A549 (cell line): ENCODE measurements at regions not wholly inside any gene's neighbourhood (a gene's known extent, or its start where the extent isn't known, plus 50 kb on each side); places are given as distances from the start of the nearest gene placed in this dataset.

ENCODE experiments used
- ATAC-seq, 2 experiments: fragments of 200-7000 bp in 1 of 2; fragments of >200 bp in 1 of 2; cut with Nextera tagmentation in 1 of 2; cut with Tn5 transposase in 1 of 2; 3 replicates each; pipeline versions ENCODE4 v1.8.0 to v1.9.1; 2018 to 2020; ENCODE audit warnings: mild to moderate bottlenecking in 1 of 2, moderate library complexity in 1 of 2
- CTCF ChIA-PET: fragments of 300-600 bp; sonication (Branson Sonifier 250); formaldehyde crosslinking; extraction: SDS; loops from one replicate; lab custom pipeline; 2021; ENCODE audit warnings: antibody characterized with exemption, inconsistent platforms; lab: Yijun Ruan, JAX
- POLR2A ChIA-PET: fragments of 350-600 bp; formaldehyde crosslinking; extraction: SDS; loops from one replicate; lab custom pipeline; 2021; ENCODE audit warnings: antibody characterized with exemption, inconsistent platforms; lab: Yijun Ruan, JAX
- DNase-seq, 2 experiments: peaks; one replicate each; pipeline versions ENCODE4 v3.0.0 to v3.0.0-alpha.2; 2011 to 2016; ENCODE audit warnings: low read depth in 1 of 2, low spot score in 1 of 2
- FAIRE-seq: peaks from 2 replicates; lab custom pipeline; 2011; peaks lifted over from hg19 to GRCh38; lab: Jason Lieb, UNC
- H3K27ac ChIP-seq, 2 experiments: fragments of >200 bp; sonication (Bioruptor Twin); formaldehyde crosslinking; 3 replicates each; pipeline ENCODE4 v1.5.1; 2016 to 2017
- H3K4me1 ChIP-seq: fragments of >200 bp; sonication (Bioruptor Twin); formaldehyde crosslinking; 3 replicates; pipeline ENCODE4 v1.6.1; 2016
- H3K4me2 ChIP-seq: fragments of >200 bp; sonication (Bioruptor Twin); formaldehyde crosslinking; 3 replicates; pipeline ENCODE4 v1.6.1; 2016
- H3K4me3 ChIP-seq: fragments of >200 bp; sonication (Bioruptor Twin); formaldehyde crosslinking; 3 replicates; pipeline ENCODE4 v1.5.1; 2016
- H3K9me3 ChIP-seq: fragments of >200 bp; sonication (Bioruptor Twin); formaldehyde crosslinking; 3 replicates; pipeline ENCODE4 v1.6.1; 2016
- BCL3 ChIP-seq: fragments of >200 bp; sonication (Bioruptor Twin); formaldehyde crosslinking; IDR thresholded peaks from 3 replicates; pipeline ENCODE4 v1.6.1; 2016
- CBX2 ChIP-seq: fragments of 200-600 bp; sonication (generic); IDR thresholded peaks from 2 replicates; pipeline ENCODE4 v1.6.1; 2016; ENCODE audit warnings: low read depth, mild to moderate bottlenecking, borderline replicate concordance
- CHD2 ChIP-seq: fragments of 150-350 bp; IDR thresholded peaks from 2 replicates; pipeline ENCODE4 v1.6.1; 2014; ENCODE audit warnings: low read length; ENCODE audit not compliant: partially characterized antibody
- EHMT2 ChIP-seq: fragments of 200-600 bp; sonication (generic); IDR thresholded peaks from 2 replicates; pipeline ENCODE4 v1.6.1; 2016; ENCODE audit warnings: antibody characterized with exemption, low read depth, mild to moderate bottlenecking, moderate library complexity
- HOXA7 ChIP-seq: fragments of 250-450 bp; sonication (Bioruptor Pico); IDR thresholded peaks from 2 replicates; pipeline ENCODE4 v1.5.0; 2020; ENCODE audit warnings: mild to moderate bottlenecking, moderate library complexity
- HOXB5 ChIP-seq: fragments of 250-450 bp; sonication (Bioruptor Pico); IDR thresholded peaks from 2 replicates; pipeline ENCODE4 v1.5.0; 2020; ENCODE audit warnings: mild to moderate bottlenecking, moderate library complexity
- KDM5A ChIP-seq: fragments of 200-600 bp; sonication (generic); IDR thresholded peaks from 2 replicates; pipeline ENCODE4 v1.6.1; 2016; ENCODE audit warnings: antibody characterized with exemption, mild to moderate bottlenecking
- PHF8 ChIP-seq: fragments of 200-600 bp; sonication (generic); IDR thresholded peaks from 2 replicates; pipeline ENCODE4 v1.6.1; 2016; ENCODE audit warnings: low read depth, mild to moderate bottlenecking, antibody characterized with exemption, moderate library complexity, borderline replicate concordance
- POLR2A ChIP-seq: IDR thresholded peaks from 2 replicates; pipeline ENCODE4 v1.6.1; 2012; ENCODE audit warnings: mild to moderate bottlenecking, low read length
- SREBF2 ChIP-seq: fragments of 450-650 bp; IDR thresholded peaks from 2 replicates; pipeline ENCODE4 v1.6.1; 2014; ENCODE audit warnings: mild to moderate bottlenecking, moderate library complexity
- WGBS: methylation state at CpG from one replicate; pipeline ENCODE4 v1.1.6; 2017; ENCODE audit errors: missing lambda C conversion rate; 5-methylcytosine and 5-hydroxymethylcytosine counted together
- TF ChIP-seq, protein P1 (sequence below): fragments of 200-600 bp; sonication (generic); IDR thresholded peaks from 2 replicates; pipeline ENCODE4 v1.6.1; 2016; ENCODE audit warnings: antibody characterized with exemption, mild to moderate bottlenecking, moderate library complexity

DNA sequence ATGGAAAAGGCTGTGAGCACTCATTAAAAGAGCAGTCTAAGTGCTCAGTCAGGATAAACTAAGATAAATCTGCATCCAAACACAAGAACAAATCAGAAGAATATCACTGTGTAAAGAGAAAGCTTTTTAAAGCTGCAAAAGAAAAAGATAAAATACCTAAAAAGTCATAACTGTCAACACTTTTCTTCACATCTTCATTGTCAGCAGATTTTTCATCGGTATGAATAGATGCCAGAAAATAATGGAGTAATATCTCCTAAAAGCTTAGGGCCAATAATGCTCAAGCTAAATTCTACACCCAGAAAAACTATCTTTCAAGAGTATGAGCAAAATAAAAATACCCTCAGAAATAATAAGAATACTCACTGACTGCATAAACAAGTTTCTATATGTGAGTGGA, 54.0 kb upstream of the PALMD start (continued):
- TF ChIP-seq, protein P1, sequence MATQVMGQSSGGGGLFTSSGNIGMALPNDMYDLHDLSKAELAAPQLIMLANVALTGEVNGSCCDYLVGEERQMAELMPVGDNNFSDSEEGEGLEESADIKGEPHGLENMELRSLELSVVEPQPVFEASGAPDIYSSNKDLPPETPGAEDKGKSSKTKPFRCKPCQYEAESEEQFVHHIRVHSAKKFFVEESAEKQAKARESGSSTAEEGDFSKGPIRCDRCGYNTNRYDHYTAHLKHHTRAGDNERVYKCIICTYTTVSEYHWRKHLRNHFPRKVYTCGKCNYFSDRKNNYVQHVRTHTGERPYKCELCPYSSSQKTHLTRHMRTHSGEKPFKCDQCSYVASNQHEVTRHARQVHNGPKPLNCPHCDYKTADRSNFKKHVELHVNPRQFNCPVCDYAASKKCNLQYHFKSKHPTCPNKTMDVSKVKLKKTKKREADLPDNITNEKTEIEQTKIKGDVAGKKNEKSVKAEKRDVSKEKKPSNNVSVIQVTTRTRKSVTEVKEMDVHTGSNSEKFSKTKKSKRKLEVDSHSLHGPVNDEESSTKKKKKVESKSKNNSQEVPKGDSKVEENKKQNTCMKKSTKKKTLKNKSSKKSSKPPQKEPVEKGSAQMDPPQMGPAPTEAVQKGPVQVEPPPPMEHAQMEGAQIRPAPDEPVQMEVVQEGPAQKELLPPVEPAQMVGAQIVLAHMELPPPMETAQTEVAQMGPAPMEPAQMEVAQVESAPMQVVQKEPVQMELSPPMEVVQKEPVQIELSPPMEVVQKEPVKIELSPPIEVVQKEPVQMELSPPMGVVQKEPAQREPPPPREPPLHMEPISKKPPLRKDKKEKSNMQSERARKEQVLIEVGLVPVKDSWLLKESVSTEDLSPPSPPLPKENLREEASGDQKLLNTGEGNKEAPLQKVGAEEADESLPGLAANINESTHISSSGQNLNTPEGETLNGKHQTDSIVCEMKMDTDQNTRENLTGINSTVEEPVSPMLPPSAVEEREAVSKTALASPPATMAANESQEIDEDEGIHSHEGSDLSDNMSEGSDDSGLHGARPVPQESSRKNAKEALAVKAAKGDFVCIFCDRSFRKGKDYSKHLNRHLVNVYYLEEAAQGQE = no peak
- TF ChIP-seq CHD2 (no peak), HOXB5 (CRISPR knock-in tag) (no peak), SREBF2 (no peak)
- TF ChIP-seq, all 56 proteins: peak for 0

GRCh38 chr1:99594205-99594604, 51.7 kb upstream of the PALMD start:
- H3K4me3 ChIP-seq = no peak overlapping the region
- no peak overlapping the region for H3K4me2 ChIP-seq
- no peaks in the 10 kb centered on the region for H3K9me3 ChIP-seq
- ATAC-seq (no peak), DNase-seq (no peak), FAIRE-seq (no peak)
- 83% methylated on average over 2 of the region's 2 CpGs for WGBS
- CTCF ChIA-PET = interaction anchor here (0.6 kb wide), 1 partner anchor 48 kb away, joined by 3 read pairs; no protein-coding TSS in a partner anchor
- TF ChIP-seq, protein P1 = no peak
- no peak for TF ChIP-seq HOXB5 (CRISPR knock-in tag)
- TF ChIP-seq KDM5A = no peak
- TF ChIP-seq BCL3 = no peak
- TF ChIP-seq HOXA7 = no peak
- TF ChIP-seq POLR2A = no peak
- H3K4me1 ChIP-seq = peaks cover 18% of the 10 kb centered on the region
- no peak overlapping the region for H3K27ac ChIP-seq
- POLR2A ChIA-PET = no interaction called here

DNA sequence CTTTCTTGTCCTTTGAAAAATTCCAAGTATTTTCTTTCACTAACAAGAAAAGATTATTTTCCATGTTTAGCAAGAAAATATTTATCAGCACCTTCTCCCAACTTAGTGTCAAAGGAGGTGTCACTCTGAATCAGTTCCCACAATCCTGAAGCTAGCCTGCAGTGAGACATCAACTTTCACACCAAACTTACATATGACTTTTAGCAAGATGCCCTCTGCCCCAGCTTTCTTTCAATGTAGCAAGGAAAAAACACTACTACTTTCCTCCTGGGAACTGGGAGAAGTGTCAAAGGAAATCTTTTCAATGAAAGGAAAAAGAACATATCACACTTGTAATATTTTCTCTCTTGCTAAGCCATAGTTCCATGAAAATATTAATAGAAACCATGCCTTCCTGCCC, 50.9 kb upstream of the PALMD start:
- Histone ChIP-seq H3K4me1 (peaks cover 26% of the 10 kb centered on the region), H3K4me3 (no peak overlapping the region), H3K4me2 (no peak overlapping the region), H3K27ac (no peak overlapping the region), H3K9me3 (no peaks in the 10 kb centered on the region)
- DNase-seq (no peak), ATAC-seq (no peak), FAIRE-seq (no peak)
- no peak for TF ChIP-seq PHF8
- CTCF ChIA-PET = no interaction called here
- POLR2A ChIA-PET = no interaction called here

DNA sequence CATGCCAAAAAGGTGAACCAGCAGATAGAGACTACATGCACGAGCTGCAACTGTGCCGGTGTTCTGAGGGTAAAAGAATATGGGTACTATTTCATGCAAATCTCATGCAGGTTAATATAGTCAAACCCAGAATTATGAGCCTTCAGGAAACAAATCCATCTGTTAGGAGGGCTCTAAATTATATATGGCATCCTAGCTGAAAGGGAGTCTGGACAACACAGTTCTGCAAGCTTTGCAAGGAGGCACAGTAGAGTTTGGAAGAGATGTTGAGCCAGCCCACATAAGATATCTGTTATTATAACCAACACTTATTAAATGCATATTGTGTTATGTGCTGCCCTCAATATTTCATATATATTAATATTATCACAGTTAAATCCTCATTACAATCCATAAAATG, 50.5 kb upstream of the PALMD start:
- FAIRE-seq = no peak
- DNase-seq = no peak
- Histone ChIP-seq H3K4me1 (peaks cover 30% of the 10 kb centered on the region), H3K4me2 (no peak overlapping the region), H3K27ac (no peak overlapping the region), H3K4me3 (no peak overlapping the region), H3K9me3 (no peaks in the 10 kb centered on the region)
- POLR2A ChIA-PET = no interaction called here
- 96% methylated on average over 2 of the region's 2 CpGs for WGBS
- no peak for ATAC-seq
- CTCF ChIA-PET = no interaction called here
- TF ChIP-seq EHMT2 (no peak), CBX2 (no peak), KDM5A (no peak)
